Heart left ventricle (tissue), 16 donors: ENCODE measurements at regions not wholly inside any gene's neighbourhood (a gene's known extent, or its start where the extent isn't known, plus 50 kb on each side); places are given as distances from the start of the nearest gene placed in this dataset.

Source experiments
- ATAC-seq, 4 donors: fragments of 200-7000 bp; cut with Tn5 transposase; one replicate each; pipeline ENCODE4 v1.9.1; 2020 to 2022; ENCODE audit warnings: moderate library complexity in 4 of 4, mild to moderate bottlenecking in 3 of 4, moderate number of reproducible peaks in 1 of 4
- DNase-seq, 5 donors: peaks; one replicate each; pipeline ENCODE4 v3.0.0-alpha.2; 2020
- H3K27ac ChIP-seq, 12 donors: fragments of 200-600 bp; sonication (generic) in 4 of 12; one replicate each; pipeline versions ENCODE4 v1.5.0 to v1.8.0; 2016 to 2022; ENCODE audit warnings: mild to moderate bottlenecking in 2 of 12
- H3K27me3 ChIP-seq, 9 donors: fragments of 200-600 bp; sonication (generic) in 2 of 9; one replicate each; pipeline versions ENCODE4 v1.5.1 to v1.8.0; 2016 to 2022; ENCODE audit warnings: mild to moderate bottlenecking in 3 of 9
- H3K36me3 ChIP-seq, 9 donors: fragments of 200-600 bp; sonication (generic) in 2 of 9; one replicate each; pipeline versions ENCODE4 v1.5.0 to v1.8.0; 2018 to 2022; ENCODE audit warnings: mild to moderate bottlenecking in 2 of 9
- H3K4me1 ChIP-seq, 12 donors: fragments of 200-600 bp; sonication (generic) in 4 of 12; one replicate each; pipeline versions ENCODE4 v1.5.0 to v1.8.0; 2016 to 2022; ENCODE audit warnings: mild to moderate bottlenecking in 3 of 12
- H3K4me3 ChIP-seq, 12 donors: fragments of 200-600 bp; sonication (generic) in 4 of 12; one replicate each; pipeline versions ENCODE4 v1.5.0 to v1.8.0; 2017 to 2022; ENCODE audit warnings: mild to moderate bottlenecking in 9 of 12, moderate library complexity in 4 of 12
- H3K9me3 ChIP-seq, 12 donors: fragments of 200-600 bp; sonication (generic) in 4 of 12; one replicate each; pipeline versions ENCODE4 v1.5.0 to v1.8.0; 2016 to 2022; ENCODE audit warnings: mild to moderate bottlenecking in 1 of 12
- POLR2A ChIP-seq, 2 donors: fragments of 450-650 bp; IDR thresholded peaks; one replicate each; pipeline ENCODE4 v1.6.1; 2017; ENCODE audit warnings: antibody characterized with exemption in 2 of 2, mild to moderate bottlenecking in 2 of 2, moderate library complexity in 2 of 2
- WGBS, 4 donors: extraction: QIAGEN DNeasy Blood & Tissue Kit in 2 of 4; methylation state at CpG; one replicate each; pipeline versions ENCODE4 v1.1.5 to v1.1.7; 2013 to 2018; 5-methylcytosine and 5-hydroxymethylcytosine counted together
- intact Hi-C, 10 donors: fragments of 100-400 bp; cut with DNase I; formaldehyde crosslinking; loops; one replicate each; pipeline versions ENCODE4 v1.11.1 to v1.14.2; 2022
- TF ChIP-seq, protein P1 (sequence below), 12 donors: fragments of 200-600 bp; sonication (generic) in 4 of 12; IDR thresholded peaks; one replicate each; pipeline versions ENCODE4 v1.5.0 to v1.8.0; 2018 to 2022; ENCODE audit warnings: antibody characterized with exemption in 12 of 12, mild to moderate bottlenecking in 5 of 12
- donor health status: ischemic (EF 13 %, LVEDD 7.1; RV severe dilation, severe dysfunction).
- donor health status: healthy with polysubstance abuse.
- donor health status: DM: no; HTN: yes; CAD: no.
- donor health status: DM: no; HTN: no; CAD: no.
- donor health status: ischemic (EF 25% LVEDD 6.9; RV normal size, moderate dysfunction).
- donor health status: ischemic (EF 25% LVEDD 5.7; RV mildly dilated, moderate dysfunction).
- donor health status: healthy.
- donor health status: DM: yes; HTN: yes; CAD: no.
- donor health status: ischemic (EF 35%, LVEDD 5.7; RV mildly dilated, moderate dysfunction).
- donor health status: nonischemic (EF 11% LVEDD 7.7; RV severe dilation, severe dysfunction).
- donor health status: DM: yes; HTN: yes; CAD: no.
- donor health status: PGD.
- donor health status: ischemic (EF 29% LVEDD 5.4; RV normal size, mild dysfunction).
- donor health status: nonischemic (EF 23%, LVEDD 6.1; RV moderate dilation, normal function).

DNA sequence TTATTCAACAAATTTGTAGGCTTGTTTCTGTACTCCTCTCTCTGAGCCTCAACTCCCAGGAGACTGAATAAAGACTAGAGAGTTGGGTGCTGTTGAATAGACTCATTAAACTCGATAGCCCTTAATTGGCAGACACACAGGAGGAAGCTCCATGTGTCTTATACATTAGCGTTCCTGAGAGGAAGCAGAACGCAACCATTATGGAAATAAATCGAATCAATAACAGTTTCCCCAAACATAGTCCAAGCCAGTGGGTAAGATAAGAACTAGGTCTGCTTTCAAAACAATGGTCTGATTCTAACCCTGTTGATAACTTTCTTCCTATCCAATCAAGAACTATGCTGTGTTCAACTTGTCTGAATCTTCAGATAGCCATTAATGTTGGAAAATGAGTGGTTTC, 118.1 kb upstream of the FNDC3A start:
- Histone ChIP-seq H3K4me1 (peaks cover 0 to 40% (median 0%) of the 10 kb centered on the region in 12 donors), H3K9me3 (no peaks in the 10 kb centered on the region), H3K27me3 (no peaks in the 10 kb centered on the region), H3K4me3 (no peak overlapping the region), H3K27ac (no peak overlapping the region), H3K36me3 (no peaks in the 10 kb centered on the region)
- DNase-seq (no peak), ATAC-seq (no peak)
- 65 to 82% (median 75%) methylated on average over 4 of the region's 4 CpGs for WGBS, 4 donors
- intact Hi-C loops, result no loop called here
- TF ChIP-seq, protein P1, sequence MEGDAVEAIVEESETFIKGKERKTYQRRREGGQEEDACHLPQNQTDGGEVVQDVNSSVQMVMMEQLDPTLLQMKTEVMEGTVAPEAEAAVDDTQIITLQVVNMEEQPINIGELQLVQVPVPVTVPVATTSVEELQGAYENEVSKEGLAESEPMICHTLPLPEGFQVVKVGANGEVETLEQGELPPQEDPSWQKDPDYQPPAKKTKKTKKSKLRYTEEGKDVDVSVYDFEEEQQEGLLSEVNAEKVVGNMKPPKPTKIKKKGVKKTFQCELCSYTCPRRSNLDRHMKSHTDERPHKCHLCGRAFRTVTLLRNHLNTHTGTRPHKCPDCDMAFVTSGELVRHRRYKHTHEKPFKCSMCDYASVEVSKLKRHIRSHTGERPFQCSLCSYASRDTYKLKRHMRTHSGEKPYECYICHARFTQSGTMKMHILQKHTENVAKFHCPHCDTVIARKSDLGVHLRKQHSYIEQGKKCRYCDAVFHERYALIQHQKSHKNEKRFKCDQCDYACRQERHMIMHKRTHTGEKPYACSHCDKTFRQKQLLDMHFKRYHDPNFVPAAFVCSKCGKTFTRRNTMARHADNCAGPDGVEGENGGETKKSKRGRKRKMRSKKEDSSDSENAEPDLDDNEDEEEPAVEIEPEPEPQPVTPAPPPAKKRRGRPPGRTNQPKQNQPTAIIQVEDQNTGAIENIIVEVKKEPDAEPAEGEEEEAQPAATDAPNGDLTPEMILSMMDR (IDR thresholded peaks at IDR 0.05), result no peak
- TF ChIP-seq POLR2A (IDR thresholded peaks at IDR 0.05), result no peak

DNA sequence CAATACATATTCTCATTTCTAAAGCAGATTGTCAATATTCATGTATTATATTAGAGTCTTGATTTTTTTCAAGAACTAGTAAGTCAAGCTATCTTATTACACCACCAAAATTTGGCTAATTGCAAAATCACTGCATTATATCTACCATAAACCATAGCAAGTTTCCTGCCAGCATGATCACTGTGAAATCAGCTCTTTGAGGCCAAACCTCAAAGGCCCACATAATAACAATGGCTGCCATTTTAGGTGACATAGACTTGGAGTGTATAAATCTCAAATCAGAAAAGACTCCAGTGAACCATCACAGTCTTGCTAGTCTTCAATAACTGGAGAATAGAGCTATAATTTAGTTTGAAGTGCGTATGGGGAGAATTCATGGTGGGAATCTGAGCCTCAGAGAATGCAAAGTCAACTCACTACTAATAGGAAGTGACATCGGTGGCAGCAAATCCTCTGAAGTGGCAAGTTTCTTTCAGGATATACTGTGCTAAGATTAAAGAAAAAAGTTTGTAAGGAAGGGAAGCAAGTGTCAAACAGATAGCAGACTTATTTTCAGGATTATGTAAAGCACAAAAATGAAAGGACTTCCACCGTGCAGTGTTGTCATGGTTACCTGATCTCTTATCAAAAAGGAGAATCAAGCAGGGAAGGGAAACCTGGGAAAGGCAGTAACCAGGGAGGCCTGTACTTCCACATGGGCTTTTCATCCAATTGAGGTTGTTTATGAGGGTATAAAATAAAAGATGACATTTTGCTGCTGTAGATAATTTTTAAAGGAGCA, 117.4 kb upstream of the FNDC3A start:
- peak overlapping the region in 1 of 12 donors; percentile 65 for H3K27ac ChIP-seq
- TF ChIP-seq, protein P1 (IDR thresholded peaks at IDR 0.05), result no peak
- TF ChIP-seq POLR2A (IDR thresholded peaks at IDR 0.05), result no peak
- no peaks in the 10 kb centered on the region for H3K27me3 ChIP-seq
- no peak overlapping the region for H3K4me3 ChIP-seq
- intact Hi-C loops, result no loop called here
- 65 to 73% (median 66%) methylated on average over 3 of the region's 3 CpGs for WGBS, 4 donors
- ATAC-seq (no peak), DNase-seq (no peak)
- no peaks in the 10 kb centered on the region for H3K36me3 ChIP-seq
- H3K4me1 ChIP-seq, result peaks cover 0 to 43% (median 0%) of the 10 kb centered on the region in 12 donors
- no peaks in the 10 kb centered on the region for H3K9me3 ChIP-seq

DNA sequence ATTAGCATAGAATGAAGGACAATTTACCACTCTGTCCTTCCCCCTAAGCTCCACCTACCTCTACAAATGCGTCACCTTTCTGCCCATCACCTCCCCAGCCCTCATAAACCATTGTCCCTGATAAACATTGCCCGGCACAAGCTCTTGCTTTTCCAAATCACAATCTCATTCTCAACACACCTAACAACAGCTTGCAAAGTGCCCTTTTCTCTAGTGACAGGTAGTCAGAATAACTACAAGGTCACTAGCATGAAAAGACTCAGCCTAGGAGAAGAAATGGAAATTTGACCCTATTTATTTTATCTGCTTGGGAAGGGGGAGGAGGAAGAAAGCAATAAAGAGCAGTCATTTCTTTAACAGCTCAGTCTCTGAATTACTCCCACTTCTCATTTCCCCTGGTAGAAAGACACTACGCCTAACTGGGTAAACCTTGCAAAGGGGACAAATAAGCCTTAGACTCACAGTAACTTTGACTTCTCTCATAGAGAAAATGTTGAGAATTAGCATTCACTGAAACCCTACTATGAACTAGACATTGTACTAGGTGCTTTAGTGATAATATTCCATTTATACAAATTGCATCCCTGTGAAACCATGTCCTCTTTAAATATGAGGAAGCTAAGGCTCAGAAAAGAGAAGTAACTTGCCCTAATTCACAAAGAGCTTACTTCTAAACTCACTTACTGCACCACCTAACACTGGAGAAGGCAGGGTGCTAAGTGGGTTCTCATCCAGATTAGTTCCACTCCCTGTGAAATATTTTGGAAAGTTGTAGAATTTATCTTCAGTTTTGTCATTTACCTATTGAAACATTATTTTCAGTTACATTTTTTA, 116.2 kb upstream of the FNDC3A start:
- Histone ChIP-seq H3K27ac (peak overlapping the region in 1 of 12 donors; percentile 65), H3K36me3 (no peaks in the 10 kb centered on the region), H3K4me1 (peaks cover 0 to 41% (median 0%) of the 10 kb centered on the region in 12 donors), H3K9me3 (no peaks in the 10 kb centered on the region), H3K4me3 (no peak overlapping the region), H3K27me3 (no peaks in the 10 kb centered on the region)
- no peak for TF ChIP-seq POLR2A (IDR thresholded peaks at IDR 0.05)
- TF ChIP-seq, protein P1 (IDR thresholded peaks at IDR 0.05), result no peak
- no peak for DNase-seq
- intact Hi-C loops, result no loop called here
- 72 to 76% (median 74%) methylated on average over 3 of the region's 3 CpGs for WGBS, 4 donors
- ATAC-seq, result peak in 3 of 4 donors; percentile 56 to 77 (median 59)

DNA sequence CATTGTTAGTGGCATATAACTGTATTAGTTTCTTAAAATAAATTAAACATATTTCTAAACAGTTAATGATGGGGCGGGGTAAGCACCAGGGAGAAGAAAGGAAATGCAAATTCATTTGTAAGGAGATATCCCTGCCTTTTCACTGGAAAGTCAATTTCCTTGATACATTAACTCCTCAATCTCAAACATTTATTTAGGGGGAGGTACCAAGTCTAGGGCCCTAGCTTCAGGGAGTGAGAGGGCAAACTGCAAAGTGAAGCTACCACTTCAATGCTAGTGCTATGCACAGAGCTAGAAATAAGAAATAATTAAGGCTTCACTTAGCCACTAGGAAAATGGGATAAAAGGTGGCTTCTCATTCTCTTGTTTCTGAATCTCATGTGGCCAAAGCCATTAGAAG, 115.3 kb upstream of the FNDC3A start:
- TF ChIP-seq, protein P1 (IDR thresholded peaks at IDR 0.05), result no peak
- TF ChIP-seq POLR2A (IDR thresholded peaks at IDR 0.05), result no peak
- WGBS, 4 donors, result 70 to 83% (median 79%) methylated on average over 1 of the region's 1 CpG
- H3K9me3 ChIP-seq, result no peaks in the 10 kb centered on the region
- ATAC-seq, result no peak
- intact Hi-C loops, result no loop called here
- no peak for DNase-seq
- H3K4me3 ChIP-seq, result no peak overlapping the region
- H3K4me1 ChIP-seq, result peaks cover 0 to 41% (median 0%) of the 10 kb centered on the region in 12 donors
- no peaks in the 10 kb centered on the region for H3K36me3 ChIP-seq
- no peaks in the 10 kb centered on the region for H3K27me3 ChIP-seq
- peak overlapping the region in 1 of 12 donors; percentile 65 for H3K27ac ChIP-seq
